HG02973 (cell line): ENCODE measurements at regions not wholly inside any gene's neighbourhood (a gene's known extent, or its start where the extent isn't known, plus 50 kb on each side); places are given as distances from the start of the nearest gene placed in this dataset.
"Not testable (repeated sequence)": the region's sequence is repeated elsewhere in the genome, so short reads cannot be mapped to it uniquely, and the experiment has no call there.

Experiments
- ATAC-seq: cut with Tn5 transposase; IDR thresholded peaks from one replicate; pipeline ENCODE4 v1.9.1; 2021; ENCODE audit warnings: moderate library complexity; ENCODE audit not compliant: unreplicated experiment

DNA sequence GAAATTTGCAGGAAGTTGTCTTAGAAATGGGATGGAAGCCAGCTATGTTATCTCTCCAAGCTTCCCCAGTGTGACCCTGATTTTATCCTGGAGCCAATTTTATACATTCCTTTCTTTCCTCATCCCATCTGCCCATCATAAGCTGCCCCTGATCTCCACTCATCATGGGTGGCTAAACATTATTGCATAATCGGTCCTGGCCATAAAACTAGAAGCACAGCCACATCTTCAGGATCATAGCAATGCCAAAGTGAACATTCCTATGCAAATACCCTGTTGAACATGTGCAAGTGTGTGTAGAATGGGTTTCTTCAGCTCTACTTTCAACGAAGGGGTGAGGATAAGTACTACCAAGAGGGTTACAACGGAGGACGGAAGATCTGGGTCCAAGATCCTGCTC lies 50.6 kb upstream of the COG2 start:
- no peak for ATAC-seq

DNA sequence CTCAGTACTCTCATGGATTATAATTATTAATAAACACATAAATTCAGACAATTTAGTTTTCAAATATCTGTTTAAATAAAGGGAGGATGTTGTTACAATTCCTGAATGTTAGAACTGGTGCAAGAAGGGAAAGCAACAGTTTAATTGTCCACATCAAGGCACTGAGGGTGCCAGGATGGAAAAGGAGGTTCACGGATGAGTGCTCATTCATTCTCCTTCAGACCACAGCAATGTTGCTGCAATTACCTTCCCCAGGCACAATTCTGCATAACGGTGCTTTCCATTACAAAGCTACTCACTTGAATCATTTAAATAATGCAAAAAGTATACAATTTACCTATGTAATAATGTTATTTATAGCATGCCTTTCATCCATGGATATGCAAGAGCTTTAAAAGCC lies 52.3 kb upstream of the COG2 start:
- ATAC-seq: no peak

DNA sequence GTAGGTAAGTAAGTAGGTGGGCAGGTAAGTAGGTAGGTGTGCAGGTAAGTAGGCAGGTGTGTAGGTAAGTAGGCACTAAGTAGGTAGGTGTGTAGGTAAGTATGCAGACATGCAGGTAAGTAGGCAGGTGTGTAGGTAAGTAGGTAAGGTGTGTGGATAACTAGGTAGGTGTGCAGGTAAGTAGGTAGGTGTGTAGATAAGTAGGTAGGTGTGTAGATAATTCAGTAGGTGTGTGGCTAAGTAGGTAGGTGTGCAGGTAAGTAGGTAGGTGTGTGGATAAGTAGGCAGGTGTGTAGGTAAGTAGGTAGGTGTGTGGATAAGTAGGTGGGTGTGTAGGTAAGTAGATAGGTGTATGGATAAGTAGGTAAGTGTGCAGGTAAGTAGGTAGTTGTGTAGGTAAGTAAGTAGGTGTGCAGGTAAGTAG lies 53.9 kb upstream of the COG2 start:
- ATAC-seq: no peak

DNA sequence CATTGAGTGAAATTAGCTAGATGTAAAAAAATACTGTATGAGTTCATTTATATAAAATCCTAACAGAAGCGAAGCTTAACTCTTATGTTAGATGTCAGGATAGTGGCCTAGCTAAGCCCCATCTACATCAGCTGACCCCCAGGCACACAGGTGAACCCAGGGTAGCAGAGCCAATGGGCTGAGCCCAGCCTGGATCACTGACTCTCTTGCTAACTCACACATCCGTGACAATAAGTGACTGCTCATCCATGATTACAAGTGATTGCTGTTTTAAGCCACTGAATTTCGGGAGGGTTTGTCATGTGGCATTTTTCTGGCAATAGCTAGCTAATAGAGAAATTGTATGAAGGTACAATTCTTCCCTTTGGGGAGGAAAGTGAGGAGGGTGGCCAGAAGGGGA lies 55.2 kb upstream of the COG2 start:
- no peak for ATAC-seq

DNA sequence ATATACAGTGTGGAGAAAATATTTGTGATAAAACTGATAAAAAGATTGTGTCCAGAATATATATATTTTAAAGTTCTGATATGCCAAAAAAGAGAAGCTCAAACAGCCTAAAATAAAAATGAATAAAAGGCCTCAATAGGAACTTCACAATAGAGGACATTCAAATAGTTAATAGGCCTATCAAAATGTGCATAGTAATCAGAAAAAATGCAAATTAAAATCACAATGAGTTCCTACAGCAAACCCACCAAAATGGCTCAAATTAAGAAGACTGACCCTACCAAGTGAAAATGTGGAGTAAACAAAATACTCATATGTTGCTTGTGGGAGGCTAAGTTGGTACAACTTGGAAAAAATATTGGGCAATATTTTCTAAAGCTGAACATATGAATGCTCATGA lies 57.6 kb upstream of the COG2 start:
- no peak for ATAC-seq

DNA sequence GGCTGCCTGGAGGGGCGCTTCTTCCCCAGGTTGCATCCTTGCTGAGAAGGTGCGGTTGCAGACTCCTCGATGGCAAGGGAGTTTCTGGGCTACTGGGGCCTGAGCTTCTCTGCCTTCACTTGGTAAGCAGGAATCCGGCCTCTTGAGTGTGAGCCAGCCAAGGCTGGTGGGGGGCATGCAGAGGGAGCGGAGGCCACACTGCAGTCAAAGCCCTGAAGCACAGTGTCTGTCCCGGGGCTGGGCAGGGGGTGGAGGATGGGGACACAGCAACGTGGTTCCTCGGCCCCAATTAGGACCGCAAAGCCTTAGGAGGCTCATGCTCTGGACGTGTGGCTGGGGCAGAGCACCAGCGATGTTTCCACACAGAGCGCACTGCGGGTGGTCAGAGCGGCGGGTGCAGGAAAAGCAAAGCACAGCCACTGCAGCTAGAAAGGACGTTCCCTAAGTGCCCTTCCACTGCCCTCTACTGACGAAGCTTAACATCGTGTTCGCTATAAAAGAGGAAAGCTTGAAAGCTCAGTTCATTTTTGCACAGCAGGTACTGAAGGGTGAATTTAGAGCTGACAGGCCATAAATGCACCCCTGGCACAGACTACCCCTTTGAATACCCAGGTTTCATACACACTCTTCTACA lies 60.7 kb upstream of the COG2 start:
- ATAC-seq: no peak

DNA sequence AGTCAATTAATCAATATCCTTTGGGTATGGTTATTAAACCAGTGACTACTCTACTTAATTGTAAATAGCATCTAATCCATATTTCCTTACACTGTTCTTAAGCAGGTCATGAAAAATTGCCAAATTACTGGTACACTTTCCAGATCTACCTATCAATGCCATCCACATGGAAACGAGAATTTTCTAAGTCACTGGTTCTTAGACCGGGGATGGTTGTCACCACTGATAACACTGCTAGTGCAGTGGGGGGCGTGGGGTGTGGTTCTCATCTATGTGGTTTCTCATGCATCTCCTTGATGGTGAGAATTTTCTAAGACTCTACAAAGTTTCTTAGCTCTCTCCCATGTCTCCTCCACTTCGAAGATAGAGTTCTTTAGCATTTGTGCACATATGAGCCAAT lies 63.7 kb upstream of the COG2 start:
- ATAC-seq: no peak

DNA sequence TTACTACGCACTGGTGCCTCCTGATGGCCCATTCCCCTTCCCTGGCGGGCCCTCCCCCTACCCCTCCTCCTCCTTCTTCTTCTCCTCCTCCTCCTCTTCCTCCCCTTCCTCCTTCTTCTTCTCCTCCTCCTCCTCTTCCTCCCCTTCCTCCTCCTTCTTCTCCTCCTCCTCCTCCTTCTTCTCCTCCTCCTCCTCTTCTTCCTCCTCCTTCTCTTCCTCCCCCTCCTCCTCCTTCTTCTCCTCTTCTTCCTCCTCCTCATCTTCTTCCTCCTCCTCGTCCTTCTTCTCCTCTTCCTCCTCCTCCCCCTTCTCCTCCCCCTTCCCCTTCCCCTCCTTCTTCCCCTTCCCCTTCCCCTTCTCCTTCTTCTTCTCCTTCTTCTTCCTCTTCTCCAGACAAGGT lies 64.7 kb upstream of the COG2 start:
- ATAC-seq: no peak

DNA sequence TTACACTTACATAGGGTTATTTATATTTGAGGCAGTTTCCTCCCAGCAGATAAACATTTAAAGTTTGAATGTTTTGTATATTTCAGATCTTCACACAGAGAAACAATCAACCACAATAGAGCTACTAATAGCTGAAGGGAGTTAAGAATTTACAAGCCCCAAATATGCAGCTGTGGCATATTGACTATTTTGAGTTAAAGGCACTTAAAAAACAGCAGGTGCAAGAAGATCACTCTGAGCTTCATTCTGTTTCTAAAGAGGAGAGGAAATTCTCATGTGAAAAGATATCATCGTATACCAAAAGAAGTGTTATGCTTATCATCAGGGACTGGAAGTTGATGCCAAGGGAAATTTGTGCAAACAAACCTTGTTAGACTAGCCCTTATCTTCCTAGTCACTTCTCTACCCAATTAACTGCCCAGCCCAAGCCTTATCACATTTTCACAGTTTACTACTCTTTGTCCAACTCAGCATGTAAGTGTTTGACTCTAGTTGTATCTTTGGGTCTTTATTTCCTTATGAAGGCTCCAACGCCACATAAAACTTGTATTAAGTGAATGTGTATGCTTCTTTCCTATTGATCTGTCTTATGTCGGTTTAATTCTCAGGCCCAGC lies 66.3 kb upstream of the COG2 start:
- ATAC-seq: no peak

DNA sequence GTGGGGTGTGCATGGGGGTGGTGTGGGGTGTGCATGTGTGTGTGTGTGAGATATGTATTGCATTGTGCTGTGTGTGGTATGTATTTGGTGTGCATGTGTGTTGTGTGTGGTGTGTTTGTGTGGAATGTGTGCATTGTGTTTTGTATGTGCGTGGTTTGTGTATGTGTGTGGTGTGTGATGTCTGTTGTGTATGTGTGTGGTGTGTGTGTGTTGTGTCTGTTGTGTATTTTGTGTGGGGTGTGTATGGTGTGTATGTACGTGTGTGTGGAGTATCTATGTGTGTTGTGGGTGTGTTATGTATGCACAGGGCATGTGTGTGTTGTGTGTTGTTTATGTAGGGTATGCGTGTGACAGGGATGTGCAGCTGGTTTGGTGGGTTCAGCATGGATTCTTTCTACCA lies 67.8 kb upstream of the COG2 start:
- ATAC-seq: no peak

DNA sequence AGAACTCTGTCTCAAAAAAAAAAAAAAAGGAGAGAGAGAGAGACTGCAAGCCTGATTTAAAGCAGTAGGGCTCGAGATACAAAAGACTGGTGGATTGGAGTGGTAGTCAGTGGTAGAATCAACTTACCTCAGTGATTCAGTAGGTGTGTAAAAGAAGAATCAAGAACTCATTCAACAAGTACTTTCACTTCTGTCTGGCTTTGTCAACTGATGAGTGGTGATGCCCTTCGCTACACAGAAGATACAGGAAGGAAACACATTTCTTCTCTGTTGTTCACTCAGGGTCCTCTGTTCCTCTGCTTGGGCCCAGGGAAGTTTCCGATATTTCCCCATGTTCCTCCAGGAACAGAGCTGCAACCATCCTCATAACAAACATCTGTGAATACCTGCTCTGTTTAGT lies 68.6 kb upstream of the COG2 start:
- no peak for ATAC-seq

DNA sequence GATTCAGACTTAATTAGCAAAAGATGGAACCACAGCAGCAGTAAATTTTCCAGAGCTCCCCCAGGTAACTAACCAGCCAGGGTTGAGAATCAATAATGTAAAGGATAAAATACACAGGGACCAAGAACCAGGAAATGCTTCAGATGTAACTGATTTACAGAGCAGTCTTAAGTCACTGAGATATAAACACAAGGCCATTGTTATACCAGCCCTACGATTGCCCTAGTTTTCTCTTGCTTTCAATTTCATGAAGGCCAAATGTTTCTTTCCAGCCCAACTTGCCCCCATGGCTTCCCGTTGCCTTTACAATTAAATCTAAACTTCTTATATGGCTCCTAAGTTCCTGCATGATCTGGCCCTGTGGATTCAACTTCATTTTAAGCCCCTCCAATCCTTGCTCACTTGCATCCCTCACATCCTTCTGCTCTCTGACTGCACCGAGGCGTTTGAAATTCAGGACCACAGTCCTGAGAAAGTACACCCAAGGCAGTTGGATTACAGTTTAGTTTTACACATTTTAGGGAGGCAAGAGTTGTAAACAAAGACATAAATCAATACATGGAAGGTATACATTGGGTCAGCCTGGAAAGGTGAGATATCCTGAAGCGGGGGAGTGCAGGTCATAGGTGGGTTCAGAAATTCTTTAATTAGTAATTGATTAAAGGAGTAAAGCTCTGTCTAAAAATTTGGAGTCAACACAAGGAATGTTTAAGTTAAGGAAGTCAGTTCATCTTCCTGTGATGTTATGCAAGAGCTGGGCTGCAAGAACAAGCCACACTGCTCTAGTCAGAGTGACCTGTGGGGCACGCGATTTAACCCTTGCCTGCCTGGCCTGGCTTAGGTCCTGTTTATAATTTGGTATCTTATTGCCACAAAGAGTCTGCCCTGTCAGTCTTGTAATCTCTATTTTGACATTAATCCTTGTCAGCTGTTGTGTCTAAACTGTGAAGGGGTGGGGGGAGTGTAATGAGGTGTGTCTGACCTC lies 69.9 kb upstream of the COG2 start:
- ATAC-seq: no peak

DNA sequence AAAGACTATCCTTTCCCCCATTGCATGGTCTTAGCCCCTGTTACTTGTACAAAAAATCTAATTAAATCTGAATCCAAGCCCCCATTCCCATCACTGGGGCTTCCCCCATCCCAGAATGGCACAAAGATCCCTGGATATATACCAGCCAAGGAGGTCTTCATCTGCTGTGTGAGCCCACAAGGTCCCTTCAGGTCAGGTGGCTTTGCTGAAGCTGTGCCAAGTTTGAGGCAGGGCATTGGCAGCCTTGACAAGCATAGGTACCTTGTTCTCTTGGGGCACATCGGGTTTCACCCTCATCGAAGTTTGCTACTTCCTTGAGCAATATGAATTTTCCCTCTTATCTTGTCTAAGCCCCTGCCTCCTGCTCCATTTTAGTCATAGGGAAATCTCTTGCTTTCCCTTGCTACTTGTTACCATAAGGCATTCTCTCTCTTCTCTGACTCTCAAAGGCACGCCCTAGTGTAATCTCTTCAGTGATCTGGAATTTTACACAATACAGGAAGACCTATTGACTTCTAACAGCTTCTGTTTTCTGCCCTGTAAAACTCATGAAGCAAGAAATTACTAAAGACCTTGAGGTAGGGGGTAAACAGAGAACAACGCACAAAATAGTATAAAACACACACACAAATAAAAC lies 71.4 kb upstream of the COG2 start:
- ATAC-seq: no peak

DNA sequence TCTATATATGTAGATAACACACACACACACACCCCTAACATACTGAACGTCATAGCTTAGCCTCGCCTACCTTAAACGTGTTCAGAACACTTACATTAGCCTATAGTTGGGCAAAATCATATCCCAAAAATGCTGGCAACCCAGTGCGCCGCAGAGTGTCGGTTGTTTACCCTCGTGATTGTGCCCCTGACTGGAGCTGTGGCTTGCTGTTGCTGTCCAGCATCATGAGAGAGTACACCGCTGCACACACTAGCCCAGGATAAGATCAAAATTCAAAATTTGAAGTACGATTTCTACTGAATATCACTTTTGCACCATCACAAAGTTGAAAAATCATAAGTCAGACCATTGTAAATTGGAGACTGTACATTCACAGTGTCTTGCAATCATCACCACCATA lies 73.1 kb upstream of the COG2 start:
- ATAC-seq: no peak

DNA sequence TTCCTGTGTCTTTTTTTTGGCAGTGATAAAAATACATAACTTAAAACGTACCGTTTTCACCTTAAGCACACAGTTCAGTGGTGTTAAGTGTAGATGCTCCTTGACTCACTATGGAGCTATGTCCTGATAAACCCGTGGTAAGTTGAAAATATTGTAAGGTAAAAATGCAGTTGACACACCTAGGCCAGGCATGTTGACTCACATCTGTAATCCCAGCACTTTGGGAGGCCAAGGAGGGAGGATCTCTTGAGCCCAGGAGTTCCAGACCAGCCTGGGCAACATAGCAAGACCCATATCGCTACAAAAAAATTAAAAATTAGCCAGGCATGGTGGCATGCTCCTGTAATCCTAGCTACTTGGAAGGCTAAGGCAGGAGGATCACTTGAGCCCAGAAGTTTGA lies 73.6 kb upstream of the COG2 start:
- no peak for ATAC-seq

DNA sequence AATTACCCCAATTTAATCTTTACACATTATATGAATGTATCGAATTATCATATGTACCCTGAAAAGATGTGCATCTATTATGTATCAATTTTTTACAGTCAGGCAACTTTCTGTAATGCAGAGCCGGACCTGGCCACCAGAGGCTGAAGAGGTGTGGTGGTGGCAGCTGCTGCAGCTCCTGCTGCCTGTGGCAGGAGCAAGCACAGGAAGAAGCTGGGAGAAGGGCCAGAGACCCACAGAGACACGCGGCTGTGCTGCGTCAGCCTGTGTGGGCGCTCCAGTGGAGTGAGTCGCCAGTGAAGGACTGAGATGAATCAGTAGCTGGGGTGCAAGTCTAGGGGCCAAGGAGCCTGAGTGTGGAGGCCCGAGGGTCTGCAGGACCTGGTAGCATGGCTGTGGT lies 74.3 kb upstream of the COG2 start:
- ATAC-seq: peak; percentile 58

DNA sequence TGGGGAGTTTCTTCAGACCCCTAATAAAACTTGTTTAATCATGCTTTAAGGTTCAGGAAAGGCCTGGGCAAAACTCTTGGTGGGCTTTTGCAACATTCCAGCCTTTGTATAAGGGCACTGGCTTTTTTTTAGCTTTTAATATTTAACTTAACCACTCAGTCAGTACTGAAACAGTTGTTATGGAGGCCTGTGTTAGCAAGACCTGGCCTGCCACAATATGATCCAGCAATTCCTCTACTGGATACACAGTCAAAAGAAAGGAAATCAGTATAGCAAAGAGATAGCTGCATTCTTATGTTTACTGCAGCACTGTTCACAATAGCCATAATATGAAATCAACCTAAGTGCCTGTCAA lies 75.1 kb upstream of the COG2 start:
- no peak for ATAC-seq

DNA sequence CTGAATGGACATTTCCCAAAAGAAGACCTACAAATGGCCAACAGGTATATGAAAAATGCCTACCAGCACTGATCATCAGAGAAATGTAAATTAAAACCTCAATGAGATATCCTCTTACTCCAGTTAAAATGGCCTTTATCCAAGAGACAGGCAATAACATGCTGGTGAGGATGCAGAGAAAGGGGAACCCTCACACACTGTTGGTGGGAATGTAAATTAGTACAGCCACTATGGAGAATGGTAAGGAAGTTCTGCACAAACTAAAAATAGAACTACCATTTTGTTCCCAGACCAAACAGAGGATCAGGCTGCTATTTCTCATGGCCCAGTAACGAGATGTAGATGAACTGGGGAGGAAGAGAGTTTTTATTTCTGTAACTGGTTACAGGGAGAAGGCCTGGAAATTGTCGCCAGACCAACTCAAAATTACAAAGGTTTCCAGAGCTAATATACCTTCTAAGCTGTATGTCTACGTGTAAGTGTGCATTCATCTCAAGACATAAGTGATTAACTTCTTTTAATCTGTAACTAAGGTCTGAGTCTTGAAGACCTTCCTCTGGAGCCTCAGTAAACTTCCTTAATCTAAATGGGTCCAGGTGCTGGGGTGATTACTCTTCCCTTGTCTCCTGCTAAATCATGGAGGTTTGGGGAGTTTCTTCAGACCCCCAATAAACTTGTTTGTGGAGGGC lies 75.6 kb upstream of the COG2 start:
- not testable (repeated sequence) for ATAC-seq

DNA sequence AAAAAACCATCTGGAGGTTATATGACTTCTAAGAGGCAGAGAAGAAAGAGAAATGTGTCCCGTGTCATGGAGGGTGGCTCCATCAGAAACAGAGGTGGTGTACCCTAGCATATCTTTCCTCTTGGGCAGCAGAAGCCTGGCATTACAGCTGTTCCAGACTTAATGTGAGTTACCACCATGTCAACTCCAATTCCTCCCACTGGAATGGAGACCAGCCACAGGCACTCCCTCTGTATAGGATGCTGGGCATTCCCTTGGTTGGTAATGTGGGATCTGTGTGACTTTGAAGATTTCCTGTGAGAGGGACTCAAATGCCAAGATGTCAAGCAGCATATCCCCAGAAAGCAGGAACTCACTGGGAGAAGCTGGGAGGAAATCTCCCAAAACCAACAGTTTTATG lies 77.1 kb upstream of the COG2 start:
- ATAC-seq: no peak

DNA sequence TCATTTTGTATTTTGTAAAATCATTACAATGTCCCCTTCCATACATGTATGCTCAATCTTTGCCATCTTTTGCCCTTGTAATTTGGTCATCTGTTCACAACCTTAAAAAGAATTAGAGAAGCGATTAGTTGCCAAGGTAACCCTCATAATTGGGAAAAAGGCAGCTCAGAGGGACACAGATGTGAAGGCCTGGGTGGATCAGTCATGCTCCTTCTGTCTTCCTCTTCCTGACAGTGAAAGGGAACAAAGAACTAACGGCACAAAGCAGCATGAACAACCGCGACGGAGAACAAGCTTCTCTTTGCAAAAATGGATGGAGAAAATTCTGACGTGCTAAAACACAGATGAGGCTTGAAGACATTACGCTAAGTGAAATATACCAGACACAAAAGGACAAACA lies 78.7 kb upstream of the COG2 start:
- no peak for ATAC-seq

DNA sequence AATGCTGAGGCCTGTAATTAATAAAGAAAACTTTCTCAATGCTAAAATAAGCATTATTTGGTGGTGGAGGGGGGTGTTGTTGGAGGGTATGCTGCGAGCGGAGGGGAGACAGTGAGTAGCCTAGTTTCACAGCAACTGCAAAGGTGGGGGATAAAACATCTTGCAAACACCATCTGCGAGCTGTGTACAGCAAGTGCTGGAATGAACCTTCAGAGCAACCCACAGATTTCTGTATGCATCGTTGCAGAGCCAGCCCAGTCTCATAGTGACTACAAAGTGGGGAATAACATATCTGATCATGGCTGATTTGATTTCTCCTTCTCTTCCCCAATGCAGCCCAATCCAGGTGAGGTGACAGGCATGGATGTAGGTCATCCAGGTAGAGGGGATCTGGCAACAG lies 80.7 kb upstream of the COG2 start:
- no peak for ATAC-seq
